HG03095 (cell line): ENCODE measurements at regions not wholly inside any gene's neighbourhood (a gene's known extent, or its start where the extent isn't known, plus 50 kb on each side); places are given as distances from the start of the nearest gene placed in this dataset.
"Not testable (repeated sequence)": the region's sequence is repeated elsewhere in the genome, so short reads cannot be mapped to it uniquely, and the experiment has no call there.

Experiments used
- ATAC-seq: cut with Tn5 transposase; IDR thresholded peaks from one replicate; pipeline ENCODE4 v1.9.1; 2021; ENCODE audit warnings: moderate library complexity; ENCODE audit not compliant: unreplicated experiment

GRCh38 chr3:152656214-152656971, 178.5 kb upstream of the P2RY1 start:
- no peak for ATAC-seq

GRCh38 chr3:152656972-152657355, 178.0 kb upstream of the P2RY1 start:
- ATAC-seq, result no peak

GRCh38 chr3:152658977-152659720, 175.8 kb upstream of the P2RY1 start:
- ATAC-seq, result no peak

GRCh38 chr3:152662157-152662556, 172.8 kb upstream of the P2RY1 start:
- ATAC-seq, result no peak

GRCh38 chr3:152664766-152665165, 170.2 kb upstream of the P2RY1 start:
- no peak for ATAC-seq

GRCh38 chr3:152667267-152667666, 167.7 kb upstream of the P2RY1 start:
- no peak for ATAC-seq

- ATAC-seq, result no peak
Measured at GRCh38 chr3:152669560-152669959, 165.4 kb upstream of the P2RY1 start.

GRCh38 chr3:152671446-152672319, 163.2 kb upstream of the P2RY1 start:
- ATAC-seq, result no peak

- ATAC-seq, result no peak
Measured at GRCh38 chr3:152672320-152672649, 162.6 kb upstream of the P2RY1 start.

- no peak for ATAC-seq
Measured at GRCh38 chr3:152676810-152677379, 158.0 kb upstream of the P2RY1 start.

GRCh38 chr3:152677491-152677890, 157.4 kb upstream of the P2RY1 start:
- no peak for ATAC-seq

GRCh38 chr3:152682477-152682876, 152.5 kb upstream of the P2RY1 start:
- no peak for ATAC-seq

- ATAC-seq, result no peak
Measured at GRCh38 chr3:152683521-152683999, 151.4 kb upstream of the P2RY1 start.

GRCh38 chr3:152684279-152684678, 150.7 kb upstream of the P2RY1 start:
- no peak for ATAC-seq

GRCh38 chr3:152688313-152688712, 146.6 kb upstream of the P2RY1 start:
- no peak for ATAC-seq

- ATAC-seq, result not testable (repeated sequence)
Measured at GRCh38 chr3:152692326-152692725, 142.6 kb upstream of the P2RY1 start.

GRCh38 chr3:152693521-152694250, 141.2 kb upstream of the P2RY1 start:
- not testable (repeated sequence) for ATAC-seq

GRCh38 chr3:152695840-152696239, 139.1 kb upstream of the P2RY1 start:
- no peak for ATAC-seq

GRCh38 chr3:152696962-152697361, 138.0 kb upstream of the P2RY1 start:
- ATAC-seq, result no peak

- ATAC-seq, result no peak
Measured at GRCh38 chr3:152703245-152703890, 131.6 kb upstream of the P2RY1 start.
